ENCODE measurements at regions not wholly inside any gene's neighbourhood (a gene's known extent, or its start where the extent isn't known, plus 50 kb on each side); places are given as distances from the start of the nearest gene placed in this dataset.

DNA sequence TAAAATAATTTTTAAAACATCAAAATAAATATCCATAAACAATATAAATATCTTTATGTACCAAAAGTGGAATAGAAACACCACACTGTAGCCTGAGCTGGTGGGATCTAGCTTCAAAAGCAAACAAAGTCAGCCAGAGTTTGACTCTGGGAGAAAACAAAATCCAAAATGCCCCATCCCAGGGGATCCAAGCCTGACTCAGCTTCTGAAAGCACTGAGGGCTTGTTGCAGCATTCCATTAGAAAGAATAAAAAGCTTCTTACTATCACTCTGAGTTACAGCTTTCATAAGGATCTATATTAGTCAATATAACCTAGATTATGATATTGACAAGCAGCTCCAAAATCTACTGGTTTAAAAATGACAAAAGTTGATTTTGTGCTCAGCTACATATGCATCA, 149.7 kb upstream of the ANKRD50 start:
- TF ChIP-seq, protein P1, sequence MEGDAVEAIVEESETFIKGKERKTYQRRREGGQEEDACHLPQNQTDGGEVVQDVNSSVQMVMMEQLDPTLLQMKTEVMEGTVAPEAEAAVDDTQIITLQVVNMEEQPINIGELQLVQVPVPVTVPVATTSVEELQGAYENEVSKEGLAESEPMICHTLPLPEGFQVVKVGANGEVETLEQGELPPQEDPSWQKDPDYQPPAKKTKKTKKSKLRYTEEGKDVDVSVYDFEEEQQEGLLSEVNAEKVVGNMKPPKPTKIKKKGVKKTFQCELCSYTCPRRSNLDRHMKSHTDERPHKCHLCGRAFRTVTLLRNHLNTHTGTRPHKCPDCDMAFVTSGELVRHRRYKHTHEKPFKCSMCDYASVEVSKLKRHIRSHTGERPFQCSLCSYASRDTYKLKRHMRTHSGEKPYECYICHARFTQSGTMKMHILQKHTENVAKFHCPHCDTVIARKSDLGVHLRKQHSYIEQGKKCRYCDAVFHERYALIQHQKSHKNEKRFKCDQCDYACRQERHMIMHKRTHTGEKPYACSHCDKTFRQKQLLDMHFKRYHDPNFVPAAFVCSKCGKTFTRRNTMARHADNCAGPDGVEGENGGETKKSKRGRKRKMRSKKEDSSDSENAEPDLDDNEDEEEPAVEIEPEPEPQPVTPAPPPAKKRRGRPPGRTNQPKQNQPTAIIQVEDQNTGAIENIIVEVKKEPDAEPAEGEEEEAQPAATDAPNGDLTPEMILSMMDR (IDR thresholded peaks at IDR 0.05; ENCODE audit: insufficient read depth, low read length, missing control alignments) = no peak
- ChIA-PET POLR2A (no interaction called here), CTCF (no interaction called here)
- no peak for DNase-seq (ENCODE audit: low read depth, low spot score)
- no peak overlapping the region for H3K4me3 ChIP-seq (ENCODE audit: low read depth, low read length)

DNA sequence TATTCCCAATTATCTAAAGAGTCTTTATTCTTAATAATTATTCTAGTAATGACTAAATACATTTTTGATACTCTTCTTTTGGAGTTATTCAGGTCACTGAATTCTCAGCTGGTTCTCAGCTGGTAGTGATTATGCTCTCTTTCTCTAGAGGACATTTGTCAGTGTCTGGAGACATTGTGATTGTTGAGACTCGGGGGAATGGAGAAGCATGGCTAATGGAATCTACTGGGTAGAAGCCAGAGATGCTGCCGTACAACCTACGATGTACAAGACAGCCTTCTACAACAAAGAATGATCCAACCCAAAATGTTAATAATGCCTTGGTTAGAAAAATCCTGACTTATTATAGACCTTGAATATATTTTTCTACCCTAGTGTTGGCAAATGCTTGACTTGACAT, 149.2 kb upstream of the ANKRD50 start:
- ChIA-PET CTCF (no interaction called here), POLR2A (no interaction called here)
- TF ChIP-seq, protein P1 (IDR thresholded peaks at IDR 0.05; ENCODE audit: insufficient read depth, low read length, missing control alignments) = no peak
- H3K4me3 ChIP-seq (ENCODE audit: low read depth, low read length) = no peak overlapping the region
- no peak for DNase-seq (ENCODE audit: low read depth, low spot score)

DNA sequence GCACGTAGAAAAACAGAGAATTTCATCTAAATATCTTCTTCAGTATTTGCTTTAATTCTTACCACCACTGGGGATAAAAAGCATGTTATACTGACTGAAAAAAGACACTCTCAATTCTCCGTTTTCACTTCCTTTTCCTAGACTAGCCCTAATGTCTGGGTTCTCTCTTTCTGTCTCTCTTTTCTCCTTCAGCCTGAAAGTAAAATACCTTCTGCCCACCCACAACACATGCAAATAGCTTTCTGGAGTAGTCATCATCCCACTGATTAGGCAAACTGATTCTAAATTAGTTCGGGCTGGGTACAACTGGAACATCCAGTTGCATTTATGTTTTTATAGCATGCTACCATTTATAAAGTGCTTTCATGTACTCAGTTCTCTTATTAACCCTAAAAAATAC, 142.4 kb upstream of the ANKRD50 start:
- TF ChIP-seq, protein P1 (IDR thresholded peaks at IDR 0.05; ENCODE audit: insufficient read depth, low read length, missing control alignments) = no peak
- CTCF ChIA-PET = no interaction called here
- DNase-seq (ENCODE audit: low read depth, low spot score) = no peak
- no peak overlapping the region for H3K4me3 ChIP-seq (ENCODE audit: low read depth, low read length)
- POLR2A ChIA-PET = no interaction called here

DNA sequence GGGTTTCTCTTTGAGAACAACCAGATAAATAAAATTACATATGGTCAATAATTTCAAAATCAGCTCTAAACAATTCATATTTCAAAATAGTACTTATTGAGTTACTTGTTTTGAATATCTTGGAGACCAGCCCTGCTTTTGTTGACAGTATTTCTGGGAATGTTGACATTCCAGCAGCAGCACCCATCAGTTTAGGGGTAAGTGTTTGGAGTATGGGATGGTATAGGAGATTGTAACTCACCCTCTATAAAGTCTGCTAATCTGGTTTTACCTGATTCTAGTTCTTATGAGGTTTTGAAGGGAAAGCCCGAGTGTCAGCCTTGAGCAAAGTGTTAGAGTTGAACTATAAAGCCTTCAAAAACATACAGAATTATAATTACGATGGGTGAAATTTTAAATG, 139.2 kb upstream of the ANKRD50 start:
- DNase-seq (ENCODE audit: low read depth, low spot score) = no peak
- POLR2A ChIA-PET = no interaction called here
- TF ChIP-seq, protein P1 (IDR thresholded peaks at IDR 0.05; ENCODE audit: insufficient read depth, low read length, missing control alignments) = no peak
- CTCF ChIA-PET = no interaction called here
- no peak overlapping the region for H3K4me3 ChIP-seq (ENCODE audit: low read depth, low read length)

DNA sequence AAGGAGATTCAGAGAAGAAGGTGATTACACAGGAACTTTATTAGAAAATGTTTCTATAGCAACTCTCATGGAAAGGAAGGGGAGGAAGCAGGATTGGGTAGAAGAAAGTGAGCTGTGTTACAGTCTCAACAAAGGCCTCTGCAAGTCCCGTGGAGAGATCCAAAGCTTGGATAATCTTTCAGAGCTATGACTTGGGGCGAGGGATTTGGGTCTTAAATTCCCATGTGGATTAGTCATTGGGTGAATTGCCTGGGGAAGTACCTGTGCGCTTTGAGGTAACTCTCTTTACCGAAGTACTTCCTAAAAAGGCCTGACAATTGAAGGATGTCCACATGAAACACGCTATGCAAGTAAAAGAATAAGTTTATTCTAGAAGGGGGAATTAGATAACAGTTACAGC, 133.8 kb upstream of the ANKRD50 start:
- no peak for DNase-seq (ENCODE audit: low read depth, low spot score)
- POLR2A ChIA-PET = no interaction called here
- H3K4me3 ChIP-seq (ENCODE audit: low read depth, low read length) = no peak overlapping the region
- TF ChIP-seq, protein P1 (IDR thresholded peaks at IDR 0.05; ENCODE audit: insufficient read depth, low read length, missing control alignments) = no peak
- CTCF ChIA-PET = no interaction called here

DNA sequence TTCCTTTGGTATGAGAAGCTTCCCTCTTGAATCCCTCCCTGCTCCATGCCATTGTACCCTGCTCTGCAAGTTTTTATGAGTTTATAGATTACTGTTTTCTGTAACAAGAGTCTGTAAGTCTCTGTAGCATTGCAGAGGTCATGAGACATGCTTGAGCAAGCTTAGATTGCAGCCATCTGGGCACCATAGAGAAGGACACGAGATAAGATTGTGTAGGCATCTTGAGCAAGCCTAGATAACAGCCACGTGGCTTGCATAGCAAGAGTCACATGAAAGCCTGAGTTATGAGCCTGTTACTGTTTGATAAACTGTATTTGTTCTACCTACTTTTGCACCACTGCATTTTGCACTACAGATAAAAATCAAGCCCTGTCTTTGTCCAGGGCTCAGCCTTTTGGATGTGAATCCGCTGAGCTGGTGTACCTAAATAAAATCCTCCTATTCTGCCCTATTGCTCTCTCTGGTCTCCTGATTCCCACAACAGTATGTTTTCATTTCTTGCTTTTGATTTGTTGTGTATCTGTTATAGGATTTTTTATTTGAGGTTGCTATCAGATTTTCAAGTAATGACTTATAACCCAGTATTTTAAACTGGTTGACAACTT, 127.4 kb upstream of the ANKRD50 start:
- no peak for DNase-seq (ENCODE audit: low read depth, low spot score)

More for the DNA sequence above, 127.4 kb upstream of the ANKRD50 start:
- ChIA-PET POLR2A (no interaction called here), CTCF (no interaction called here)
- H3K4me3 ChIP-seq (ENCODE audit: low read depth, low read length) = no peak overlapping the region
- TF ChIP-seq, protein P1 (IDR thresholded peaks at IDR 0.05; ENCODE audit: insufficient read depth, low read length, missing control alignments) = no peak
